GM13976 (cell line): ENCODE measurements at regions not wholly inside any gene's neighbourhood (a gene's known extent, or its start where the extent isn't known, plus 50 kb on each side); places are given as distances from the start of the nearest gene placed in this dataset.

ENCODE experiments used
- DNase-seq: peaks from one replicate; pipeline ENCODE4 v3.0.0; 2012; ENCODE audit warnings: low spot score
- CTCF ChIP-seq: IDR thresholded peaks from 2 replicates; pipeline ENCODE4 v1.5.1; 2012; ENCODE audit warnings: borderline replicate concordance, mild to moderate bottlenecking; ENCODE audit not compliant: insufficient read depth; ENCODE audit errors: extremely low read depth, missing control alignments, control extremely low read depth
- in situ Hi-C: fragments of 300-500 bp; cut with MboI; formaldehyde crosslinking; loops from one replicate; pipeline ENCODE4 v1.12.0; 2022; ENCODE audit warnings: low sequenced_read_pairs, mixed read lengths, inconsistent platforms; ENCODE audit not compliant: unreplicated experiment

- TF ChIP-seq CTCF, result no peak
- in situ Hi-C loops, result no loop called here
- no peak for DNase-seq
Observed at GRCh38 chr20:12305188-12305950, 387.7 kb downstream of the BTBD3 start.

GRCh38 chr20:12306107-12306506 is 388.4 kb downstream of the BTBD3 start:
- in situ Hi-C loops, result no loop called here
- no peak for DNase-seq

GRCh38 chr20:12311094-12311865 is 393.6 kb downstream of the BTBD3 start:
- in situ Hi-C loops, result no loop called here
- no peak for TF ChIP-seq CTCF
- DNase-seq, result no peak

More at GRCh38 chr20:12306107-12306506, 388.4 kb downstream of the BTBD3 start:
- TF ChIP-seq CTCF, result no peak

- DNase-seq, result no peak
- in situ Hi-C loops, result no loop called here
Observed at GRCh38 chr20:12315652-12316051, 398.0 kb downstream of the BTBD3 start.

GRCh38 chr20:12316794-12317193 is 399.1 kb downstream of the BTBD3 start:
- TF ChIP-seq CTCF, result no peak
- no peak for DNase-seq
- in situ Hi-C loops, result no loop called here

More at GRCh38 chr20:12315652-12316051, 398.0 kb downstream of the BTBD3 start:
- TF ChIP-seq CTCF, result no peak

- in situ Hi-C loops, result no loop called here
- DNase-seq, result no peak
- no peak for TF ChIP-seq CTCF
Observed at GRCh38 chr20:12317433-12317832, 399.7 kb downstream of the BTBD3 start.
